AG08395 (cell line): ENCODE measurements at regions not wholly inside any gene's neighbourhood (a gene's known extent, or its start where the extent isn't known, plus 50 kb on each side); places are given as distances from the start of the nearest gene placed in this dataset.
"Not testable (repeated sequence)": the region's sequence is repeated elsewhere in the genome, so short reads cannot be mapped to it uniquely, and the experiment has no call there.

Experiments used
- DNase-seq: peaks from one replicate; pipeline ENCODE4 v3.0.0; 2012; ENCODE audit warnings: mixed read lengths, low spot score

GRCh38 chr10:125554016-125554703 lies 128.8 kb downstream of the TEX36 start:
- DNase-seq: no peak

GRCh38 chr10:125553091-125553490 lies 129.9 kb downstream of the TEX36 start:
- DNase-seq: no peak

GRCh38 chr10:125551247-125551646 lies 131.7 kb downstream of the TEX36 start:
- DNase-seq: no peak

- no peak for DNase-seq
These were observed 132.6 kb downstream of the TEX36 start for GRCh38 chr10:125550362-125550761.

GRCh38 chr10:125549653-125550052 lies 133.3 kb downstream of the TEX36 start:
- DNase-seq: no peak

GRCh38 chr10:125548878-125549277 lies 134.1 kb downstream of the TEX36 start:
- DNase-seq: no peak

- DNase-seq: no peak
These were observed 134.6 kb downstream of the TEX36 start for GRCh38 chr10:125548356-125548755.

- DNase-seq: no peak
These were observed 135.8 kb downstream of the TEX36 start for GRCh38 chr10:125547010-125547650.

- no peak for DNase-seq
These were observed 139.2 kb downstream of the TEX36 start for GRCh38 chr10:125543796-125544195.

- DNase-seq: no peak
These were observed 143.8 kb downstream of the TEX36 start for GRCh38 chr10:125538947-125539731.

GRCh38 chr10:125536236-125536635 lies 146.7 kb downstream of the TEX36 start:
- no peak for DNase-seq

- no peak for DNase-seq
These were observed 147.4 kb downstream of the TEX36 start for GRCh38 chr10:125535559-125535958.

GRCh38 chr10:125534515-125534914 lies 148.4 kb downstream of the TEX36 start:
- DNase-seq: no peak

- DNase-seq: no peak
These were observed 149.1 kb downstream of the TEX36 start for GRCh38 chr10:125533866-125534265.

GRCh38 chr10:125531465-125531864 lies 151.5 kb downstream of the TEX36 start:
- DNase-seq: no peak

- no peak for DNase-seq
These were observed 159.6 kb downstream of the TEX36 start for GRCh38 chr10:125523347-125523746.

GRCh38 chr10:125521721-125522680 lies 161.0 kb downstream of the TEX36 start:
- no peak for DNase-seq

GRCh38 chr10:125520968-125521367 lies 162.0 kb downstream of the TEX36 start:
- no peak for DNase-seq

GRCh38 chr10:125518397-125518796 lies 164.6 kb downstream of the TEX36 start:
- not testable (repeated sequence) for DNase-seq

- no peak for DNase-seq
These were observed 167.4 kb downstream of the TEX36 start for GRCh38 chr10:125515571-125515970.

GRCh38 chr10:125514206-125515162 lies 168.5 kb downstream of the TEX36 start:
- peak; percentile 24 for DNase-seq
